ENCODE measurements at regions not wholly inside any gene's neighbourhood (a gene's known extent, or its start where the extent isn't known, plus 50 kb on each side); places are given as distances from the start of the nearest gene placed in this dataset.

DNA sequence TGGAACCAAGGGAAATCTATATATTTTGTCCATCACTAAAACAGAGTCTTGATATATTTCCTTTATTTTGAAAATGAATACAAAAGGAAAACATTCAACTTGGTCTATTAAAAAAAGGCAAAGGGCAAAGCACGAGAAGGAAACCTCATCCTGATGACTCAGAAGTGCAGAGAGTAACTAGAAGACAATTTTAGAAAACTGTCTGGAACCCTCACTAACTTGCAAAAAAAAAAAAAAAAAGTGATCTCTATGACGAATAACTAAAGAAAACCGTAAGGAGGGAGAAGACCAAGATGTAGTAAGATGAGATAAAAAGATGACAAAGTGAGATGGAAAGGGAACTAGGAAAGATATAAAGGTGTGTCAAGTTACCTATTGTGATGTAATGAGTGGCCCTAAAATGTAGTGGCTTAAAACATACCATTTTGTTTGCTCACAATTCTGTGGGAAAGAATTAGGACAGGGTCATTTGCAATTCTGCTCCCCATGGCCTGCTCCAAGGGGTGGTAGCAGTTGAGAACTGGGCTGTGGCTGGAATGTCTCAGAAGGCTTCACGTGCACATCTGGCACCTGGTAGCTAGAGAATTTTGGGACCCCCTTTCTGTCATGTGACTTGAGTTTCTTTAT lies 303.0 kb downstream of the DYSF start:
- no peak for DNase-seq (ENCODE audit: low read depth)
- H3K4me3 ChIP-seq (replicated peaks; ENCODE audit: low read depth, low read length), result no peak overlapping the region
- no peak for TF ChIP-seq CTCF (IDR thresholded peaks at IDR 0.05; ENCODE audit: low read length, missing control alignments)

GRCh38 chr2:71751590-71751989 lies 298.2 kb downstream of the DYSF start:
- DNase-seq (ENCODE audit: low read depth), result no peak
- no peak for TF ChIP-seq CTCF (IDR thresholded peaks at IDR 0.05; ENCODE audit: low read length, missing control alignments)
- no peak overlapping the region for H3K4me3 ChIP-seq (replicated peaks; ENCODE audit: low read depth, low read length)

- TF ChIP-seq CTCF (IDR thresholded peaks at IDR 0.05; ENCODE audit: low read length, missing control alignments), result no peak
- H3K4me3 ChIP-seq (replicated peaks; ENCODE audit: low read depth, low read length), result no peak overlapping the region
- no peak for DNase-seq (ENCODE audit: low read depth)
Observed at GRCh38 chr2:71749671-71750101, 296.3 kb downstream of the DYSF start.

DNA sequence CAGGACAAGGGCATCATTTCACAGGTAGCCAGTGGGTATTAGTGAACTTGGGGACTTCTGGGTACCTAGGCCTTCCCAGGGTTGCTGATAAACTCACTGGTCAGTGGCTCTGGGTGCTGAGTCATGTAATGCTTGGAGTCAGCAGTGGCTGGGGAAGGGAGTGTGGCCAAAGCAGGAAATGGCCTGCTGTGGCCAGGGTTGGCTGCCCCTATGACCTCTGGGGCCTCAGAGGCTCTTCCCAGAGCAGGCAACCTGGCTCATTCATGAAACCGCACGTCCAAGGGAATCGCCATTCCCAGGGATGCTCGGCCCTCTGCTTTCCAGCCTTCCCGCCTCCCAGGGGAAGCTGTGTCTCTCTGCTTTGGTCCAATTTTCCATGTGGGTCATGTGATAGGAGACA lies 294.9 kb downstream of the DYSF start:
- H3K4me3 ChIP-seq (replicated peaks; ENCODE audit: low read depth, low read length), result no peak overlapping the region
- TF ChIP-seq CTCF (IDR thresholded peaks at IDR 0.05; ENCODE audit: low read length, missing control alignments), result no peak
- peak; percentile 37 for DNase-seq (ENCODE audit: low read depth)

DNA sequence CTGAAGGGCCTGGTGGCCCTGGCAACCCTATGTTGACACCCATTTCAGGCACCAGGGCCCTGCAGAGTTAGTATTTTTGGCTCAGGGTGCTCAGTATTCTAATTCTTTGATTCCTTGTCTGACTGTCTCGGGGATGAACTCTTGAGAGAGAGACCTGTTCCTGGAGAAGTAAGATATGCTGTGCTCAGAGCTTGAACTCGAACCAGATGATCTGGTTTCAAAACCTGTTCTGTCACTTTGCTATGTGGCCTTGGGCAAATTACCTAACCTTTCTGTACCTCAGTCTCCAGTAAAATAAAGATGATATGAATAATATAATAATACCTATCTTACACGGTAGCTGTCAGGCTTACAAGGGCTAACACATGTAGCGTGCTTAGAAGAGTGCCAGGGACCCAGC lies 294.2 kb downstream of the DYSF start:
- DNase-seq (ENCODE audit: low read depth), result no peak
- no peak for TF ChIP-seq CTCF (IDR thresholded peaks at IDR 0.05; ENCODE audit: low read length, missing control alignments)
- H3K4me3 ChIP-seq (replicated peaks; ENCODE audit: low read depth, low read length), result no peak overlapping the region

- DNase-seq (ENCODE audit: low read depth), result no peak
- no peak overlapping the region for H3K4me3 ChIP-seq (replicated peaks; ENCODE audit: low read depth, low read length)
- no peak for TF ChIP-seq CTCF (IDR thresholded peaks at IDR 0.05; ENCODE audit: low read length, missing control alignments)
Observed at GRCh38 chr2:71746946-71747501, 293.7 kb downstream of the DYSF start.

GRCh38 chr2:71744781-71745180 lies 291.4 kb downstream of the DYSF start:
- no peak overlapping the region for H3K4me3 ChIP-seq (replicated peaks; ENCODE audit: low read depth, low read length)
- no peak for DNase-seq (ENCODE audit: low read depth)
- no peak for TF ChIP-seq CTCF (IDR thresholded peaks at IDR 0.05; ENCODE audit: low read length, missing control alignments)
